A549 (cell line): ENCODE measurements at regions not wholly inside any gene's neighbourhood (a gene's known extent, or its start where the extent isn't known, plus 50 kb on each side); places are given as distances from the start of the nearest gene placed in this dataset.
A peak's percentile ranks its signal among the peaks of the same experiment; 100 is the strongest.

Source experiments
- ATAC-seq, 2 experiments: fragments of 200-7000 bp in 1 of 2; fragments of >200 bp in 1 of 2; cut with Nextera tagmentation in 1 of 2; cut with Tn5 transposase in 1 of 2; 3 replicates each; pipeline versions ENCODE4 v1.8.0 to v1.9.1; 2018 to 2020; ENCODE audit warnings: mild to moderate bottlenecking in 1 of 2, moderate library complexity in 1 of 2
- CTCF ChIA-PET: fragments of 300-600 bp; sonication (Branson Sonifier 250); formaldehyde crosslinking; extraction: SDS; loops from one replicate; lab custom pipeline; 2021; ENCODE audit warnings: antibody characterized with exemption, inconsistent platforms; lab: Yijun Ruan, JAX
- POLR2A ChIA-PET: fragments of 350-600 bp; formaldehyde crosslinking; extraction: SDS; loops from one replicate; lab custom pipeline; 2021; ENCODE audit warnings: antibody characterized with exemption, inconsistent platforms; lab: Yijun Ruan, JAX
- DNase-seq, 2 experiments: peaks; one replicate each; pipeline versions ENCODE4 v3.0.0 to v3.0.0-alpha.2; 2011 to 2016; ENCODE audit warnings: low read depth in 1 of 2, low spot score in 1 of 2
- FAIRE-seq: peaks from 2 replicates; lab custom pipeline; 2011; peaks lifted over from hg19 to GRCh38; lab: Jason Lieb, UNC
- H3K27ac ChIP-seq, 2 experiments: fragments of >200 bp; sonication (Bioruptor Twin); formaldehyde crosslinking; 3 replicates each; pipeline ENCODE4 v1.5.1; 2016 to 2017
- H3K4me1 ChIP-seq: fragments of >200 bp; sonication (Bioruptor Twin); formaldehyde crosslinking; 3 replicates; pipeline ENCODE4 v1.6.1; 2016
- H3K4me2 ChIP-seq: fragments of >200 bp; sonication (Bioruptor Twin); formaldehyde crosslinking; 3 replicates; pipeline ENCODE4 v1.6.1; 2016
- H3K4me3 ChIP-seq: fragments of >200 bp; sonication (Bioruptor Twin); formaldehyde crosslinking; 3 replicates; pipeline ENCODE4 v1.5.1; 2016
- H3K9me3 ChIP-seq: fragments of >200 bp; sonication (Bioruptor Twin); formaldehyde crosslinking; 3 replicates; pipeline ENCODE4 v1.6.1; 2016
- EP300 ChIP-seq, 2 experiments: fragments of >200 bp; sonication (Bioruptor Twin); formaldehyde crosslinking; IDR thresholded peaks; 2 replicates in 1 of 2; 3 replicates in 1 of 2; pipeline ENCODE4 v1.6.1; 2016 to 2017
- ESRRA ChIP-seq: fragments of 150-350 bp; IDR thresholded peaks from 2 replicates; pipeline ENCODE4 v1.6.1; 2014; ENCODE audit warnings: mild to moderate bottlenecking, low read length, borderline replicate concordance
- FOXS1 ChIP-seq: fragments of 250-450 bp; sonication (Bioruptor Pico); IDR thresholded peaks from 2 replicates; pipeline ENCODE4 v1.5.0; 2020; ENCODE audit warnings: mild to moderate bottlenecking, moderate library complexity
- HES2 ChIP-seq: fragments of >200 bp; sonication (Bioruptor Twin); formaldehyde crosslinking; IDR thresholded peaks from 2 replicates; pipeline ENCODE4 v1.6.1; 2016
- HOXB5 ChIP-seq: fragments of 250-450 bp; sonication (Bioruptor Pico); IDR thresholded peaks from 2 replicates; pipeline ENCODE4 v1.5.0; 2020; ENCODE audit warnings: mild to moderate bottlenecking, moderate library complexity
- JUNB ChIP-seq: fragments of >200 bp; sonication (Bioruptor Twin); formaldehyde crosslinking; IDR thresholded peaks from 2 replicates; pipeline ENCODE4 v1.6.1; 2016
- KDM1A ChIP-seq: fragments of 200-600 bp; sonication (generic); IDR thresholded peaks from 2 replicates; pipeline ENCODE4 v1.6.1; 2016; ENCODE audit warnings: low read depth, mild to moderate bottlenecking
- KDM5A ChIP-seq: fragments of 200-600 bp; sonication (generic); IDR thresholded peaks from 2 replicates; pipeline ENCODE4 v1.6.1; 2016; ENCODE audit warnings: antibody characterized with exemption, mild to moderate bottlenecking
- MAZ ChIP-seq: fragments of 150-350 bp; IDR thresholded peaks from 2 replicates; pipeline ENCODE4 v1.6.1; 2014; ENCODE audit warnings: antibody characterized with exemption, low read depth, low read length, borderline replicate concordance
- PHF8 ChIP-seq: fragments of 200-600 bp; sonication (generic); IDR thresholded peaks from 2 replicates; pipeline ENCODE4 v1.6.1; 2016; ENCODE audit warnings: low read depth, mild to moderate bottlenecking, antibody characterized with exemption, moderate library complexity, borderline replicate concordance
- POLR2AphosphoS2 ChIP-seq: conservative IDR thresholded peaks from 2 replicates; pipeline ENCODE4 v1.6.1; 2012; ENCODE audit warnings: low read length, improper control_type of control experiment, inconsistent platforms
- RAD21 ChIP-seq, 2 experiments: fragments of >200 bp in 1 of 2; sonication (Bioruptor Twin) in 1 of 2; formaldehyde crosslinking in 1 of 2; IDR thresholded peaks in 1 of 2; conservative IDR thresholded peaks in 1 of 2; 2 replicates in 1 of 2; 3 replicates in 1 of 2; pipeline ENCODE4 v1.6.1; 2012 to 2018; ENCODE audit warnings: inconsistent platforms in 1 of 2
- RARB ChIP-seq: fragments of 250-450 bp; sonication (Bioruptor Pico); IDR thresholded peaks from 2 replicates; pipeline ENCODE4 v1.8.0; 2021; ENCODE audit warnings: mild to moderate bottlenecking, moderate library complexity
- SMC3 ChIP-seq: fragments of >200 bp; sonication (Bioruptor Twin); formaldehyde crosslinking; IDR thresholded peaks from 3 replicates; pipeline ENCODE4 v1.6.1; 2018; ENCODE audit warnings: inconsistent platforms
- SREBF2 ChIP-seq: fragments of 450-650 bp; IDR thresholded peaks from 2 replicates; pipeline ENCODE4 v1.6.1; 2014; ENCODE audit warnings: mild to moderate bottlenecking, moderate library complexity
- ZFP36 ChIP-seq: fragments of 450-650 bp; IDR thresholded peaks from 2 replicates; pipeline ENCODE4 v1.6.1; 2014; ENCODE audit warnings: borderline replicate concordance; ENCODE audit not compliant: partially characterized antibody
- ZNF302 ChIP-seq: fragments of 250-450 bp; sonication (Bioruptor Pico); IDR thresholded peaks from 2 replicates; pipeline ENCODE4 v1.9.0; 2021; ENCODE audit warnings: inconsistent platforms, mild to moderate bottlenecking, moderate library complexity
- WGBS: methylation state at CpG from one replicate; pipeline ENCODE4 v1.1.6; 2017; ENCODE audit errors: missing lambda C conversion rate; 5-methylcytosine and 5-hydroxymethylcytosine counted together
- TF ChIP-seq, protein P1 (sequence below): fragments of 250-450 bp; sonication (Bioruptor Pico); IDR thresholded peaks from 2 replicates; pipeline ENCODE4 v1.5.0; 2020; ENCODE audit warnings: low read depth, mild to moderate bottlenecking, moderate library complexity
- TF ChIP-seq, protein P2 (sequence below): fragments of 450-650 bp; IDR thresholded peaks from 2 replicates; pipeline ENCODE4 v1.6.1; 2014; ENCODE audit warnings: antibody characterized with exemption
- TF ChIP-seq, protein P3 (sequence below): fragments of >200 bp; sonication (Bioruptor Twin); formaldehyde crosslinking; IDR thresholded peaks from 3 replicates; pipeline ENCODE4 v1.6.1; 2016

- no peak for DNase-seq
- POLR2A ChIA-PET: no interaction called here
- no peak overlapping the region for H3K4me2 ChIP-seq
- no peak for TF ChIP-seq SMC3
- TF ChIP-seq SREBF2: no peak
- no peak for TF ChIP-seq MAZ
- TF ChIP-seq, all 56 proteins: peak for 0
- CTCF ChIA-PET: no interaction called here
- ATAC-seq (no peak), FAIRE-seq (no peak)
- 31% methylated on average over 6 of the region's 6 CpGs for WGBS
- H3K4me3 ChIP-seq: no peak overlapping the region
- no peaks in the 10 kb centered on the region for H3K4me1 ChIP-seq
- H3K9me3 ChIP-seq: no peaks in the 10 kb centered on the region
- no peak overlapping the region for H3K27ac ChIP-seq
Observed at GRCh38 chr5:2238732-2239131, 356.0 kb upstream of the IRX4 start.

- Histone ChIP-seq H3K9me3 (no peaks in the 10 kb centered on the region), H3K4me3 (no peak overlapping the region), H3K27ac (no peak overlapping the region), H3K4me2 (no peak overlapping the region), H3K4me1 (no peaks in the 10 kb centered on the region)
- WGBS: 0% methylated on average over 2 of the region's 3 CpGs
- peak in 1 of 2 experiments; percentile 39; a peak in 1 of 6 replicates for ATAC-seq
- TF ChIP-seq FOXS1 (CRISPR knock-in tag): no peak
- TF ChIP-seq KDM1A: no peak
- no peak for TF ChIP-seq PHF8
- FAIRE-seq: no peak
- DNase-seq: no peak
- ChIA-PET CTCF (no interaction called here), POLR2A (no interaction called here)
Observed at GRCh38 chr5:2227433-2227832, 344.7 kb upstream of the IRX4 start.

DNA sequence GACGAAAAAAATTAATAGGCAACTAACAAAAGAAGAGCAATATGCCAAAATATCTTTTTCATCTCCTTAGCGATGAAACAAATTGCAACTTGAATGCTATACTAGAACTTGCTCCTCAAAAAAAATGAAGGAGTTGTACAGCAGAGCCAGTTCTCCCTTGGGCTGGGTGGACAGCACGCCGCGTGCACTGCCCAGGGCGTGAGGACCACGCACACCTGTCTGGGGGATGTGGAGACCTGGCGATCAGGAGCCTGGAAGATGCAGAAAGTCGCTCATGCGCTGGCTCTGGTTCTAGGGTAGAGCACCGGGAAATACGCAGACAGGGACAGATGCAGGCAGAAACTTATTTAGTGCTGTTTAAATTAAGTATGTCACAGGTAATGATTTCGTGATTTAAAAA lies 342.0 kb upstream of the IRX4 start:
- no peaks in the 10 kb centered on the region for H3K9me3 ChIP-seq
- H3K4me1 ChIP-seq: no peaks in the 10 kb centered on the region
- FAIRE-seq (no peak), ATAC-seq (no peak), DNase-seq (no peak)
- TF ChIP-seq PHF8: no peak
- TF ChIP-seq ZNF302 (CRISPR knock-in tag): no peak
- no peak for TF ChIP-seq HOXB5
- TF ChIP-seq RARB: no peak
- TF ChIP-seq, protein P1, sequence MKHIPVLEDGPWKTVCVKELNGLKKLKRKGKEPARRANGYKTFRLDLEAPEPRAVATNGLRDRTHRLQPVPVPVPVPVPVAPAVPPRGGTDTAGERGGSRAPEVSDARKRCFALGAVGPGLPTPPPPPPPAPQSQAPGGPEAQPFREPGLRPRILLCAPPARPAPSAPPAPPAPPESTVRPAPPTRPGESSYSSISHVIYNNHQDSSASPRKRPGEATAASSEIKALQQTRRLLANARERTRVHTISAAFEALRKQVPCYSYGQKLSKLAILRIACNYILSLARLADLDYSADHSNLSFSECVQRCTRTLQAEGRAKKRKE (CRISPR knock-in tag): no peak
- no peak for TF ChIP-seq POLR2AphosphoS2
- no peak for TF ChIP-seq KDM5A
- no peak for TF ChIP-seq EP300 (IDR thresholded peaks at IDR 0.05)
- TF ChIP-seq, protein P2, sequence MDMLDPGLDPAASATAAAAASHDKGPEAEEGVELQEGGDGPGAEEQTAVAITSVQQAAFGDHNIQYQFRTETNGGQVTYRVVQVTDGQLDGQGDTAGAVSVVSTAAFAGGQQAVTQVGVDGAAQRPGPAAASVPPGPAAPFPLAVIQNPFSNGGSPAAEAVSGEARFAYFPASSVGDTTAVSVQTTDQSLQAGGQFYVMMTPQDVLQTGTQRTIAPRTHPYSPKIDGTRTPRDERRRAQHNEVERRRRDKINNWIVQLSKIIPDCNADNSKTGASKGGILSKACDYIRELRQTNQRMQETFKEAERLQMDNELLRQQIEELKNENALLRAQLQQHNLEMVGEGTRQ: no peak
- no peak for TF ChIP-seq HES2
- TF ChIP-seq MAZ: no peak
- TF ChIP-seq ESRRA: no peak
- TF ChIP-seq ZFP36: no peak
- no peak for TF ChIP-seq KDM1A
- TF ChIP-seq JUNB: no peak
- TF ChIP-seq RAD21 (conservative IDR thresholded peaks at IDR 0.05 in 1 of 2, IDR thresholded peaks at IDR 0.05 in 1 of 2): no peak
- H3K27ac ChIP-seq: no peak overlapping the region
- ChIA-PET POLR2A (no interaction called here), CTCF (no interaction called here)
- 44% methylated on average over 13 of the region's 13 CpGs for WGBS
- no peak overlapping the region for H3K4me2 ChIP-seq
- no peak overlapping the region for H3K4me3 ChIP-seq

- ChIA-PET POLR2A (no interaction called here), CTCF (no interaction called here)
- H3K27ac ChIP-seq: no peak overlapping the region
- FAIRE-seq (no peak), ATAC-seq (no peak), DNase-seq (no peak)
- no peaks in the 10 kb centered on the region for H3K4me1 ChIP-seq
- no peaks in the 10 kb centered on the region for H3K9me3 ChIP-seq
- WGBS: 22% methylated on average over 14 of the region's 15 CpGs
- no peak for TF ChIP-seq SMC3
- TF ChIP-seq, protein P3, sequence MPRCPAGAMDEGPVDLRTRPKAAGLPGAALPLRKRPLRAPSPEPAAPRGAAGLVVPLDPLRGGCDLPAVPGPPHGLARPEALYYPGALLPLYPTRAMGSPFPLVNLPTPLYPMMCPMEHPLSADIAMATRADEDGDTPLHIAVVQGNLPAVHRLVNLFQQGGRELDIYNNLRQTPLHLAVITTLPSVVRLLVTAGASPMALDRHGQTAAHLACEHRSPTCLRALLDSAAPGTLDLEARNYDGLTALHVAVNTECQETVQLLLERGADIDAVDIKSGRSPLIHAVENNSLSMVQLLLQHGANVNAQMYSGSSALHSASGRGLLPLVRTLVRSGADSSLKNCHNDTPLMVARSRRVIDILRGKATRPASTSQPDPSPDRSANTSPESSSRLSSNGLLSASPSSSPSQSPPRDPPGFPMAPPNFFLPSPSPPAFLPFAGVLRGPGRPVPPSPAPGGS: no peak
- no peak overlapping the region for H3K4me3 ChIP-seq
- no peak overlapping the region for H3K4me2 ChIP-seq
Observed at GRCh38 chr5:2223303-2223702, 340.6 kb upstream of the IRX4 start.
